AG08396 (cell line): ENCODE measurements at regions not wholly inside any gene's neighbourhood (a gene's known extent, or its start where the extent isn't known, plus 50 kb on each side); places are given as distances from the start of the nearest gene placed in this dataset.

Source experiments
- DNase-seq: peaks from one replicate; pipeline ENCODE4 v3.0.0; 2012; ENCODE audit warnings: low spot score, mixed read lengths

- no peak for DNase-seq
Measured at GRCh38 chr18:7482342-7482741, 84.8 kb upstream of the PTPRM start.

- DNase-seq, result no peak
Measured at GRCh38 chr18:7485616-7486015, 81.5 kb upstream of the PTPRM start.

- DNase-seq, result no peak
Measured at GRCh38 chr18:7488571-7488970, 78.5 kb upstream of the PTPRM start.

GRCh38 chr18:7490104-7490503, 77.0 kb upstream of the PTPRM start:
- DNase-seq, result no peak

- no peak for DNase-seq
Measured at GRCh38 chr18:7492385-7492784, 74.7 kb upstream of the PTPRM start.

GRCh38 chr18:7497081-7497480, 70.0 kb upstream of the PTPRM start:
- DNase-seq, result no peak

GRCh38 chr18:7511106-7511505, 56.0 kb upstream of the PTPRM start:
- no peak for DNase-seq

- DNase-seq, result no peak
Measured at GRCh38 chr18:7512348-7512747, 54.8 kb upstream of the PTPRM start.

GRCh38 chr18:7512990-7513389, 54.1 kb upstream of the PTPRM start:
- DNase-seq, result no peak

GRCh38 chr18:7514796-7515440, 52.2 kb upstream of the PTPRM start:
- DNase-seq, result no peak

GRCh38 chr18:7516266-7517117, 50.6 kb upstream of the PTPRM start:
- DNase-seq, result no peak
